Activated CD4-positive, alpha-beta T cell treated with anti-CD3 and anti-CD28 coated beads, Interleukin-2, amount 10 ng/mL, durations not matched to agents 7 days and 5 days (primary cell): ENCODE measurements at regions not wholly inside any gene's neighbourhood (a gene's known extent, or its start where the extent isn't known, plus 50 kb on each side); places are given as distances from the start of the nearest gene placed in this dataset.

Source experiments
- CTCF ChIA-PET: fragments of 350-600 bp; sonication (Branson Sonifier 250); formaldehyde crosslinking; loops from one replicate; lab custom pipeline; 2021; ENCODE audit warnings: antibody characterized with exemption; lab: Charles Lee
- POLR2A ChIA-PET: fragments of 350-600 bp; sonication (Branson Sonifier 250); formaldehyde crosslinking; loops from one replicate; lab custom pipeline; 2021; ENCODE audit warnings: antibody characterized with exemption; lab: Charles Lee
- DNase-seq: peaks from one replicate; pipeline ENCODE4 v3.0.0-alpha.2; 2020
- H3K27ac Mint-ChIP-seq: one replicate; pipeline ENCODE4 v1.8.0; 2021; ENCODE audit warnings: mild to moderate bottlenecking, moderate library complexity, mixed read lengths
- H3K27me3 Mint-ChIP-seq: one replicate; pipeline ENCODE4 v1.8.0; 2021; ENCODE audit warnings: mixed read lengths
- H3K36me3 Mint-ChIP-seq: one replicate; pipeline ENCODE4 v1.8.0; 2021; ENCODE audit warnings: low read depth, mixed read lengths
- H3K4me1 Mint-ChIP-seq: one replicate; pipeline ENCODE4 v1.8.0; 2021; ENCODE audit warnings: mixed read lengths
- H3K4me3 Mint-ChIP-seq: one replicate; pipeline ENCODE4 v1.8.0; 2021; ENCODE audit warnings: mild to moderate bottlenecking, moderate library complexity, mixed read lengths
- H3K9me3 Mint-ChIP-seq: one replicate; pipeline ENCODE4 v1.8.0; 2021; ENCODE audit warnings: mixed read lengths

DNA sequence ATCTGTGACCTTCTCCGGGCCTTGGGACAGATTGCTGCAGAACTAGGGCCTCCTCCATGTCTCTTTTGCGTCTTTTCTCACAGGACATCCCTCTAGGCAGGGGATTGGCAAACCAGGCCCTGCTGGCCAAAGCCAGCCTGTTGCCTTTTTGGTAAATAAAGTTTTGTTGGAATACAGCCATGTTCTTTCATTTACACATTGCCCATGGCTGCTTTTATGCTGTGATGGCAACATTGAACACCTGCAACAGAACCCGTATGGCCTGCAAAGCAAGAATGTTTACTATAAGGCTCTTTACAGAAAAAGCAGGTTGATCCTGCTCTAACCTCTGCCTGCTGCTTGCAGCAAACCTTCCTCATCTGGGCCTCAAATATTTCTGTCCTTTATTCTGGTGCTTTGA, 56.8 kb upstream of the B3GAT1 start:
- CTCF ChIA-PET = interaction anchor here (0.7 kb wide), 1 partner anchor 17 kb away, joined by 3 read pairs; no protein-coding TSS in a partner anchor
- no peaks in the 10 kb centered on the region for H3K4me1 Mint-ChIP-seq
- no peaks in the 10 kb centered on the region for H3K9me3 Mint-ChIP-seq
- no peak for DNase-seq
- H3K27me3 Mint-ChIP-seq = peaks cover 17% of the 10 kb centered on the region
- no peaks in the 10 kb centered on the region for H3K36me3 Mint-ChIP-seq
- POLR2A ChIA-PET = no interaction called here
- H3K27ac Mint-ChIP-seq = no peak overlapping the region
- H3K4me3 Mint-ChIP-seq = no peak overlapping the region

DNA sequence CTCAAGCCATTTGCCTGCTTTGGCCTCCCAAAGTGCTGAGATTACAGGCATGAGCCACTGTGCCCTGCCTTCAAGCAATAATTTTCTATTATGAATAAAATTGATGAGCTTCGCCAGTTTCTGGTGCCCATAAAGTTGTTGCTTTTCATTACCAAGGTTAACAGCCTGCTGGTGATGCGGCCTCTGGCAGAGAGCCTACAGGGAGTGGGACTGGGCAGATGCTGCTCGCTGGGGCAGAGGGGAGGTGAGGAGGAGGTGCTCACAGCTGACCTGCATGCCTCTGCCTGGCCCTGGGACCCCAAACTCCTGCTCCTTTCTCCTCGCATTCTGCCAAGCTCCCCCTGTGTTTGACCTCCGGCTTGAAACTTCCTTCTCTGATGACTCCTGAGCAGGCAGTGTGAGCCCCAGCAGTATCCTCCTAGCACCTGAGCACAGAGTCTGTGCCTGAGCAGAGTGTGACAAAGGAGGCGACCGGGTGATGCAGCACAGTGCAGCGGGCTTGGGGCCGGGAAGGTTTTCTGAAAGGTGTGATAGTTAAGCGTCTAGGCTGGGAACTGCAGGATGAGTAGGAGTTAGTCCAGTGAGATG, 56.1 kb upstream of the B3GAT1 start:
- peaks cover 17% of the 10 kb centered on the region for H3K27me3 Mint-ChIP-seq
- no peak for DNase-seq
- H3K4me3 Mint-ChIP-seq = no peak overlapping the region
- H3K4me1 Mint-ChIP-seq = no peaks in the 10 kb centered on the region
- POLR2A ChIA-PET = no interaction called here
- H3K9me3 Mint-ChIP-seq = no peaks in the 10 kb centered on the region
- no peaks in the 10 kb centered on the region for H3K36me3 Mint-ChIP-seq
- H3K27ac Mint-ChIP-seq = no peak overlapping the region
- CTCF ChIA-PET = interaction anchor here (1.3 kb wide), 1 partner anchor 8 kb away, joined by 3 read pairs; no protein-coding TSS in a partner anchor

- H3K27ac Mint-ChIP-seq = no peak overlapping the region
- ChIA-PET CTCF (interaction anchor here (1.1 to 1.3 kb wide), 2 partner anchors 9 to 12 kb away, joined by 3 read pairs; no protein-coding TSS in a partner anchor), POLR2A (no interaction called here)
- peaks cover 28% of the 10 kb centered on the region for H3K27me3 Mint-ChIP-seq
- no peaks in the 10 kb centered on the region for H3K36me3 Mint-ChIP-seq
- H3K4me1 Mint-ChIP-seq = no peaks in the 10 kb centered on the region
- no peak overlapping the region for H3K4me3 Mint-ChIP-seq
- H3K9me3 Mint-ChIP-seq = no peaks in the 10 kb centered on the region
- no peak for DNase-seq
These were observed 54.8 kb upstream of the B3GAT1 start for GRCh38 chr11:134466610-134467567.

- Mint-ChIP-seq H3K27me3 (peaks cover 27% of the 10 kb centered on the region), H3K27ac (no peak overlapping the region), H3K4me1 (no peaks in the 10 kb centered on the region), H3K36me3 (no peaks in the 10 kb centered on the region), H3K4me3 (no peak overlapping the region), H3K9me3 (no peaks in the 10 kb centered on the region)
- POLR2A ChIA-PET = no interaction called here
- DNase-seq = no peak
- CTCF ChIA-PET = interaction anchor here (1.1 kb wide), 1 partner anchor 12 kb away, joined by 3 read pairs; no protein-coding TSS in a partner anchor
These were observed 54.1 kb upstream of the B3GAT1 start for GRCh38 chr11:134466156-134466555.

GRCh38 chr11:134464981-134465730, 53.1 kb upstream of the B3GAT1 start:
- H3K27me3 Mint-ChIP-seq = peaks cover 22% of the 10 kb centered on the region
- ChIA-PET POLR2A (no interaction called here), CTCF (no interaction called here)
- no peak for DNase-seq
- no peak overlapping the region for H3K4me3 Mint-ChIP-seq
- no peaks in the 10 kb centered on the region for H3K36me3 Mint-ChIP-seq
- H3K27ac Mint-ChIP-seq = no peak overlapping the region
- no peaks in the 10 kb centered on the region for H3K9me3 Mint-ChIP-seq
- H3K4me1 Mint-ChIP-seq = no peaks in the 10 kb centered on the region

GRCh38 chr11:134464196-134464595, 52.2 kb upstream of the B3GAT1 start:
- H3K4me1 Mint-ChIP-seq = no peaks in the 10 kb centered on the region
- peaks cover 22% of the 10 kb centered on the region for H3K27me3 Mint-ChIP-seq
- ChIA-PET POLR2A (no interaction called here), CTCF (no interaction called here)
- no peaks in the 10 kb centered on the region for H3K9me3 Mint-ChIP-seq
- no peak overlapping the region for H3K27ac Mint-ChIP-seq
- H3K4me3 Mint-ChIP-seq = no peak overlapping the region
- no peak for DNase-seq
- H3K36me3 Mint-ChIP-seq = no peaks in the 10 kb centered on the region

DNA sequence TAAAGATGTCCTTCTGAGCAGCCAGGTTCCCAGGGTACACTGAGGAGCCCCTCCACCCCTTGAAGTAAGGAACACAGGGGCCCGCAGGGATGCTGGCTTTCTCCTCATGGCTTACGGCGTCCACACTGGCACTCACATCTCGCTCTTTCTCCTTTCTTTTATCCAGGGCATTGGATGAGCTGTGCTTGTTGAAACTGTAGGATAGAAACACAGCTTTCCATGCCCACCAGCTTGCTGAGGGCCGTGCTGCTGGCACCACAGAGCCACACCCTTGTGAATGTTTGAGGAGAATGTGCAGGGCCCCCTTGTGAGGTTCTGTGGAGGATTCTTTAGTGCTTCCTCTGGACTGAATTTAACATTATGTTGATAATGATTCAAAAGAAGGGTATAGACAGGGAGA, 51.7 kb upstream of the B3GAT1 start:
- CTCF ChIA-PET = no interaction called here
- no peak for DNase-seq
- POLR2A ChIA-PET = no interaction called here
- H3K36me3 Mint-ChIP-seq = no peaks in the 10 kb centered on the region
- H3K4me3 Mint-ChIP-seq = no peak overlapping the region
- H3K4me1 Mint-ChIP-seq = no peaks in the 10 kb centered on the region
- H3K27me3 Mint-ChIP-seq = peaks cover 22% of the 10 kb centered on the region
- no peak overlapping the region for H3K27ac Mint-ChIP-seq
- H3K9me3 Mint-ChIP-seq = peaks cover 4% of the 10 kb centered on the region
